ENCODE measurements at regions not wholly inside any gene's neighbourhood (a gene's known extent, or its start where the extent isn't known, plus 50 kb on each side); places are given as distances from the start of the nearest gene placed in this dataset.

DNA sequence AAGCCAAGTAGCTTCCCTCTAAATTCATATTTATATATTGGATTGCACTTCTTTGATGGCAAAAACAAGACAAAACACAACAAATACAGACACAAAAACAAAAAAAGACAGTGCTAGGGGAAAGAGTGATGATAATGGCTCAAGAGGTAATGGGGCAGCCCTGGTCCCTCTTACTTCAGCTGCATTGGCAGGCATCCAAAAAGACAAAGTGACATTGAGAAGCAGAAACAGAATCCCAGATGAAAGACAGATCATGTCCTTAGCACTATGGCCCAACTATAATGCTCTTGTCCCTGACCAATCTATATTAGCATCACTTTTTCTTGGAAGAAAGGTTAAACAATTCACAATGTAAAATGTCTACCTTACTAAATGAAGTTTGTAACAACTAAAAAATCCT is 76.2 kb downstream of the GPR85 start:
- TF ChIP-seq POLR2AphosphoS5 (IDR thresholded peaks at IDR 0.05; ENCODE audit: low read depth, low read length): no peak
- no peak for TF ChIP-seq FOXP2 (optimal IDR thresholded peaks at IDR 0.05; ENCODE audit: borderline replicate concordance, extremely low read depth, extremely low read length, insufficient read depth)
- no peak for TF ChIP-seq TAF1 (IDR thresholded peaks at IDR 0.05; ENCODE audit: borderline replicate concordance, insufficient read depth, low read length)
- TF ChIP-seq, protein P1, sequence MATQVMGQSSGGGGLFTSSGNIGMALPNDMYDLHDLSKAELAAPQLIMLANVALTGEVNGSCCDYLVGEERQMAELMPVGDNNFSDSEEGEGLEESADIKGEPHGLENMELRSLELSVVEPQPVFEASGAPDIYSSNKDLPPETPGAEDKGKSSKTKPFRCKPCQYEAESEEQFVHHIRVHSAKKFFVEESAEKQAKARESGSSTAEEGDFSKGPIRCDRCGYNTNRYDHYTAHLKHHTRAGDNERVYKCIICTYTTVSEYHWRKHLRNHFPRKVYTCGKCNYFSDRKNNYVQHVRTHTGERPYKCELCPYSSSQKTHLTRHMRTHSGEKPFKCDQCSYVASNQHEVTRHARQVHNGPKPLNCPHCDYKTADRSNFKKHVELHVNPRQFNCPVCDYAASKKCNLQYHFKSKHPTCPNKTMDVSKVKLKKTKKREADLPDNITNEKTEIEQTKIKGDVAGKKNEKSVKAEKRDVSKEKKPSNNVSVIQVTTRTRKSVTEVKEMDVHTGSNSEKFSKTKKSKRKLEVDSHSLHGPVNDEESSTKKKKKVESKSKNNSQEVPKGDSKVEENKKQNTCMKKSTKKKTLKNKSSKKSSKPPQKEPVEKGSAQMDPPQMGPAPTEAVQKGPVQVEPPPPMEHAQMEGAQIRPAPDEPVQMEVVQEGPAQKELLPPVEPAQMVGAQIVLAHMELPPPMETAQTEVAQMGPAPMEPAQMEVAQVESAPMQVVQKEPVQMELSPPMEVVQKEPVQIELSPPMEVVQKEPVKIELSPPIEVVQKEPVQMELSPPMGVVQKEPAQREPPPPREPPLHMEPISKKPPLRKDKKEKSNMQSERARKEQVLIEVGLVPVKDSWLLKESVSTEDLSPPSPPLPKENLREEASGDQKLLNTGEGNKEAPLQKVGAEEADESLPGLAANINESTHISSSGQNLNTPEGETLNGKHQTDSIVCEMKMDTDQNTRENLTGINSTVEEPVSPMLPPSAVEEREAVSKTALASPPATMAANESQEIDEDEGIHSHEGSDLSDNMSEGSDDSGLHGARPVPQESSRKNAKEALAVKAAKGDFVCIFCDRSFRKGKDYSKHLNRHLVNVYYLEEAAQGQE (IDR thresholded peaks at IDR 0.05; ENCODE audit: insufficient read depth in 1 of 2, low read depth in 2 of 2, low read length in 2 of 2): no peak
- TF ChIP-seq SIN3A (IDR thresholded peaks at IDR 0.05; ENCODE audit: borderline replicate concordance, insufficient read depth, low read length): no peak

DNA sequence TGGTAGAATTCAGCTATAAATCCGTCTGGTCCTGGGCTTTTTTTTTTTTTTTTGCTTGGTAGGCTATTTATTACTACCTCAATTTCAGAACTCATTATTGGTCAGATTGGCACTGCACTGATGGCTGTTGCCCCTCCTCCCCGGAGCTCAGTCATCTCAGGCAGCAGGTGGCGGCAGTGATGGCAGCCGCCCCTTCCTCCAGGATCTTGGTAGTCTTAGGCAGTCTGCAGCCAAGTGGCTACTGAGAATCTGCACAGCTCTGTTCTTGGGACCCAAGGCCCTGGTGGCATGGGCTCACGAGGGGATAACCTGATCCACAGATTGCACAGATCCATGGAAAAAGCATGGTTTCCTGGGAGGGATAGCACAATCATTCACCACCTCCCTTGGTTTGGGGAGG is 77.9 kb downstream of the GPR85 start:
- TF ChIP-seq POLR2AphosphoS5 (IDR thresholded peaks at IDR 0.05; ENCODE audit: low read depth, low read length) (no peak), FOXP2 (optimal IDR thresholded peaks at IDR 0.05; ENCODE audit: borderline replicate concordance, extremely low read depth, extremely low read length, insufficient read depth) (no peak), TAF1 (IDR thresholded peaks at IDR 0.05; ENCODE audit: borderline replicate concordance, insufficient read depth, low read length) (no peak), SIN3A (IDR thresholded peaks at IDR 0.05; ENCODE audit: borderline replicate concordance, insufficient read depth, low read length) (no peak)
- TF ChIP-seq, protein P1 (IDR thresholded peaks at IDR 0.05; ENCODE audit: insufficient read depth in 1 of 2, low read depth in 2 of 2, low read length in 2 of 2): no peak

DNA sequence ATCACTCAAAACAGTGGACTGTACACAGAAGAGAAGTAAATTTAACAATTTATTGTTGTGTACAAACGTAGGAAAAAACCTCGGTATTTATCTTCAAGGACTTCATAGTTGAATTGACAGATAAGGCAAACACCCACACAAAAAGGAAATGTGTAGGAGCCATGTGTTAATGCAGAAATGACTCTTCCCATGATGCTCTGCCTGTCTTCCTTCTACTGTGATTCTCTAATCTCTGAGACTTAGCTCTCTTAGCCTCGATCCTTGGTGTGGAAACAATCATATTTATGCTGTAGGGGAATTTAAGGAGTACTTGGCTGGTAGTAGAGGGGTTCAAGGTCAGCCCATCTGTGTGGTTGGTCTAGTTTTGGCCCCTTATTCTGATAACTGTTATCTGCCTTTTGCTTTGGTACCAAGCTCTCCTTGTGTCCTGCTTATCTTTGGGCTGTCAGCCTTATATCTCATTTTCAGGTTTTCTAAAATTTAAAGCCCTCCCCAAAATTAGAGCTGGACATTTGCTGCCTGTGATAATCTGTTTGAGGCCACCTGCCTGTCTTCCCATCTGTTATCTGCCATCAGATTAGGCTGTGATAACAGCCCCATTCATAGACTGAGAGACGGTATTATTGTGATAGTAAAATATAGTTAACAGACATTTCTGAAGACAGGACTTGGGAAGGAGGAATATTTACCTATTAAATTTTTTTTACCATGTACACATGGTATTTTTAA is 81.7 kb downstream of the GPR85 start:
- TF ChIP-seq TAF1 (IDR thresholded peaks at IDR 0.05; ENCODE audit: borderline replicate concordance, insufficient read depth, low read length) (no peak), POLR2AphosphoS5 (IDR thresholded peaks at IDR 0.05; ENCODE audit: low read depth, low read length) (no peak), SIN3A (IDR thresholded peaks at IDR 0.05; ENCODE audit: borderline replicate concordance, insufficient read depth, low read length) (no peak), FOXP2 (optimal IDR thresholded peaks at IDR 0.05; ENCODE audit: borderline replicate concordance, extremely low read depth, extremely low read length, insufficient read depth) (no peak)
- TF ChIP-seq, protein P1 (IDR thresholded peaks at IDR 0.05; ENCODE audit: insufficient read depth in 1 of 2, low read depth in 2 of 2, low read length in 2 of 2): no peak

DNA sequence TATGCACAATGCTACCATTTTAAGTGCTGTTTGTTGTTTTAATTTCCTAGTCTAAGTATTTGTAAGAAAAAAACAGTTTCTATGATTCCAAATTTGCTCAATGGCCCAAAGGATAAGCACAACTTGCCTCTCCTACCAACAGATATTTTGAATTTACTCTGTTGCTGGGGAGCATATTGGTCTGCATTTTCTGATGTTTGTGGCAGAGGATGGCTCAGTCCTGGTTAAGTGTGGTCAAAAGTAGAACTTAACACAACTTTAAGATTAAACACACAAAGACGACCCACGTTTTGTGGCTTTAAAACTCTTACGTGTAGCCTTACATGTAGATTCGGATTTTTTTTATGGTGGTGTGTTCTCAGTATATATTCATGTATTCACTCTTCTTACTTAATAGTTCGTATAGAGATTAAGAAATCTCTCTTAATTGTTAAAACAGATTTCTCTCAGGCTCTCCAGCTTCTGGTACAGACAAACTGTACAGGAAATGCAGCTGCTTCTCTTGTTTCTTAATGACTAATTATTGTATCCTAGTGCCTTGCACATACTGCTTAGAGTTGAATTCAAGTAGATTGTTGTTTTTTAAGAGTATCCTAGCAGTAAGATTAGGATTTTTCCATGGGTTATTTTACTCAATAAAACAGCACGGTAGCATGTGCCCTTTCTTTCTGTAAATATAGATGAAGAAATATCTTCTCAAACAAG is 86.2 kb downstream of the GPR85 start:
- TF ChIP-seq TAF1 (IDR thresholded peaks at IDR 0.05; ENCODE audit: borderline replicate concordance, insufficient read depth, low read length) (no peak), POLR2AphosphoS5 (IDR thresholded peaks at IDR 0.05; ENCODE audit: low read depth, low read length) (no peak), SIN3A (IDR thresholded peaks at IDR 0.05; ENCODE audit: borderline replicate concordance, insufficient read depth, low read length) (no peak)
- TF ChIP-seq, protein P1 (IDR thresholded peaks at IDR 0.05; ENCODE audit: insufficient read depth in 1 of 2, low read depth in 2 of 2, low read length in 2 of 2): no peak
